HepG2 (cell line): ENCODE measurements at regions not wholly inside any gene's neighbourhood (a gene's known extent, or its start where the extent isn't known, plus 50 kb on each side); places are given as distances from the start of the nearest gene placed in this dataset.

ENCODE experiments used
- CBX2 ChIP-seq, 2 experiments: fragments of 200-600 bp in 1 of 2; sonication (generic); formaldehyde crosslinking in 1 of 2; IDR thresholded peaks; 2 replicates each; pipeline versions ENCODE4 v1.7.0 to v1.8.1; 2018 to 2022; ENCODE audit warnings: low read depth in 2 of 2, low read length in 1 of 2, mild to moderate bottlenecking in 1 of 2, missing genetic modification reagents in 1 of 2
- HNF4G ChIP-seq, 2 experiments: sonication (generic) in 1 of 2; formaldehyde crosslinking in 1 of 2; IDR thresholded peaks; 2 replicates each; pipeline versions ENCODE4 v1.4.0 to v1.6.1; 2011 to 2020; ENCODE audit warnings: borderline replicate concordance in 2 of 2, low read depth in 2 of 2, mild to moderate bottlenecking in 2 of 2, low read length in 1 of 2, missing genetic modification reagents in 1 of 2, moderate library complexity in 1 of 2
- NFKB2 ChIP-seq: sonication (generic); formaldehyde crosslinking; IDR thresholded peaks from 2 replicates; pipeline ENCODE4 v1.4.0; 2020; ENCODE audit warnings: missing genetic modification reagents, borderline replicate concordance
- NPAS2 ChIP-seq: sonication (generic); formaldehyde crosslinking; IDR thresholded peaks from 2 replicates; pipeline ENCODE4 v1.8.0; 2022; ENCODE audit warnings: mild to moderate bottlenecking, missing genetic modification reagents, borderline replicate concordance
- NR2C2 ChIP-seq: sonication (generic); formaldehyde crosslinking; IDR thresholded peaks from 2 replicates; pipeline ENCODE4 v1.4.0; 2020; ENCODE audit warnings: missing genetic modification reagents, mild to moderate bottlenecking, moderate library complexity, borderline replicate concordance
- NR2F2 ChIP-seq: IDR thresholded peaks from 2 replicates; pipeline ENCODE4 v1.6.1; 2012; ENCODE audit warnings: low read depth, inconsistent platforms, borderline replicate concordance
- RNF2 ChIP-seq: fragments of 450-650 bp; conservative IDR thresholded peaks from 2 replicates; pipeline ENCODE4 v1.6.1; 2016; ENCODE audit warnings: low read depth
- SNAPC2 ChIP-seq: sonication (generic); formaldehyde crosslinking; IDR thresholded peaks from 2 replicates; pipeline ENCODE4 v1.8.1; 2022; ENCODE audit warnings: mild to moderate bottlenecking, missing genetic modification reagents
- SRF ChIP-seq: IDR thresholded peaks from 2 replicates; pipeline ENCODE4 v1.6.1; 2011; ENCODE audit warnings: mild to moderate bottlenecking, low read depth, low read length, moderate library complexity
- ZMYM3 ChIP-seq: sonication (generic); formaldehyde crosslinking; IDR thresholded peaks from 2 replicates; pipeline ENCODE4 v1.5.1; 2020; ENCODE audit warnings: mild to moderate bottlenecking, missing genetic modification reagents
- ZNF124 ChIP-seq: sonication (generic); formaldehyde crosslinking; IDR thresholded peaks from 2 replicates; pipeline ENCODE4 v1.4.0; 2020; ENCODE audit warnings: missing genetic modification reagents
- ZNF331 ChIP-seq: sonication (generic); formaldehyde crosslinking; IDR thresholded peaks from 2 replicates; pipeline ENCODE4 v1.4.0; 2020; ENCODE audit warnings: missing genetic modification reagents
- ZNF550 ChIP-seq: sonication (generic); formaldehyde crosslinking; IDR thresholded peaks from 2 replicates; pipeline ENCODE4 v1.4.0; 2020; ENCODE audit warnings: mild to moderate bottlenecking, missing genetic modification reagents, borderline replicate concordance
- ZNF570 ChIP-seq: sonication (generic); formaldehyde crosslinking; IDR thresholded peaks from 2 replicates; pipeline ENCODE4 v1.4.0; 2020; ENCODE audit warnings: mild to moderate bottlenecking, missing genetic modification reagents, borderline replicate concordance
- ZNF7 ChIP-seq: IDR thresholded peaks from 2 replicates; pipeline ENCODE4 v1.6.1; 2016; ENCODE audit warnings: missing biosample characterization, missing genetic modification reagents
- ZNF703 ChIP-seq: sonication (generic); formaldehyde crosslinking; IDR thresholded peaks from 2 replicates; pipeline ENCODE4 v1.5.1; 2020; ENCODE audit warnings: missing genetic modification reagents, mild to moderate bottlenecking, moderate library complexity, borderline replicate concordance
- ZNF747 ChIP-seq: sonication (generic); formaldehyde crosslinking; IDR thresholded peaks from 2 replicates; pipeline ENCODE4 v1.8.1; 2023; ENCODE audit warnings: missing genetic modification reagents, mild to moderate bottlenecking, borderline replicate concordance
- ZNF883 ChIP-seq: sonication (generic); formaldehyde crosslinking; IDR thresholded peaks from 2 replicates; pipeline ENCODE4 v1.5.1; 2020; ENCODE audit warnings: mild to moderate bottlenecking, missing genetic modification reagents; ENCODE audit errors: not compliant biosample characterization
- ZSCAN30 ChIP-seq: sonication (generic); formaldehyde crosslinking; IDR thresholded peaks from 2 replicates; pipeline ENCODE4 v1.5.0; 2020; ENCODE audit warnings: mild to moderate bottlenecking, missing genetic modification reagents
- TF ChIP-seq, protein P1 (sequence below): sonication (generic); formaldehyde crosslinking; IDR thresholded peaks from 2 replicates; pipeline ENCODE4 v1.4.0; 2020; ENCODE audit warnings: missing genetic modification reagents, borderline replicate concordance
- TF ChIP-seq, protein P2 (sequence below): sonication (generic); formaldehyde crosslinking; IDR thresholded peaks from 2 replicates; pipeline ENCODE4 v1.4.0; 2020; ENCODE audit warnings: missing genetic modification reagents
- TF ChIP-seq, protein P3 (sequence below), 2 experiments: fragments of 450-650 bp in 1 of 2; sonication (generic) in 1 of 2; formaldehyde crosslinking; IDR thresholded peaks; 2 replicates each; pipeline versions ENCODE4 v1.5.0 to v1.8.0; 2020 to 2022; ENCODE audit warnings: mild to moderate bottlenecking in 1 of 2, missing genetic modification reagents in 1 of 2
- TF ChIP-seq, protein P4 (sequence below): sonication (generic); formaldehyde crosslinking; IDR thresholded peaks from 2 replicates; pipeline ENCODE4 v1.4.0; 2020; ENCODE audit warnings: missing genetic modification reagents, borderline replicate concordance

DNA sequence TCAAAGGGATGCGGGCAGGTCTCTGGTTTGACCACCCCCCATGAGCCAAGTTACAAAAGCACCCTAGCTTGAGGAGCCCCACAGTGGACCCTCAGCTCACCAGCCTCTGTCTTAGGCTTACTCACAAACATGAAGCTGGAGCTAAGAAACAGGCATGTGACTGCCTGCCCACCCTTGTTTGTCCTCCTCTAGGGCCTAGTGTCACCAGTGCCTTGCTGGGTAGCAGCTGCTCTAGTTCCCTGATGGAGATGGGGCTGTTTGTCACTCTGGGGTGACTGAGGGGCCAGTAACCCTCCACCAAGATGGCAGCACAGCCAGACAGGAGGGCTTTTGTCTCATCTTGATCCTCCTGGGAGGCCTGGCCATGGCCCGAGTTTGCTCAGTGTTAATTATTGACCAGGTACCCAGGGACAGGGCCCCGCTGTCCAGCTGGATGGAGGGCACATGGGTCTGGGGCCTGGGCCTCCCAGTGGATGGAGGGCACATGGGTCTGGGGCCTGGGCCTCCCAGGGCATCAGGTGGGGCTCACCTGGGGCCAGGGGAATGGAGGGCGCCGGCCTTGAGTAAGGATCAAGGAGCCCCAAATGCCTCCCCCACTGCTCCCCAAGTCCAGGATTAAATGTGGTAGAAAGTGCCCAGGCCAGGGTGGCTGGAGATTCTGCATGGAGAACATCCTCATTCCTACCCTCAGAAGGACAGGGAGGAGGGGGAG lies 185.9 kb upstream of the HAAO start (continued):
- TF ChIP-seq, protein P1, sequence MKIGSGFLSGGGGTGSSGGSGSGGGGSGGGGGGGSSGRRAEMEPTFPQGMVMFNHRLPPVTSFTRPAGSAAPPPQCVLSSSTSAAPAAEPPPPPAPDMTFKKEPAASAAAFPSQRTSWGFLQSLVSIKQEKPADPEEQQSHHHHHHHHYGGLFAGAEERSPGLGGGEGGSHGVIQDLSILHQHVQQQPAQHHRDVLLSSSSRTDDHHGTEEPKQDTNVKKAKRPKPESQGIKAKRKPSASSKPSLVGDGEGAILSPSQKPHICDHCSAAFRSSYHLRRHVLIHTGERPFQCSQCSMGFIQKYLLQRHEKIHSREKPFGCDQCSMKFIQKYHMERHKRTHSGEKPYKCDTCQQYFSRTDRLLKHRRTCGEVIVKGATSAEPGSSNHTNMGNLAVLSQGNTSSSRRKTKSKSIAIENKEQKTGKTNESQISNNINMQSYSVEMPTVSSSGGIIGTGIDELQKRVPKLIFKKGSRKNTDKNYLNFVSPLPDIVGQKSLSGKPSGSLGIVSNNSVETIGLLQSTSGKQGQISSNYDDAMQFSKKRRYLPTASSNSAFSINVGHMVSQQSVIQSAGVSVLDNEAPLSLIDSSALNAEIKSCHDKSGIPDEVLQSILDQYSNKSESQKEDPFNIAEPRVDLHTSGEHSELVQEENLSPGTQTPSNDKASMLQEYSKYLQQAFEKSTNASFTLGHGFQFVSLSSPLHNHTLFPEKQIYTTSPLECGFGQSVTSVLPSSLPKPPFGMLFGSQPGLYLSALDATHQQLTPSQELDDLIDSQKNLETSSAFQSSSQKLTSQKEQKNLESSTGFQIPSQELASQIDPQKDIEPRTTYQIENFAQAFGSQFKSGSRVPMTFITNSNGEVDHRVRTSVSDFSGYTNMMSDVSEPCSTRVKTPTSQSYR (CRISPR knock-in tag): peak; percentile 64
- peak; percentile 75; the same call in 1 of the 2 replicates for TF ChIP-seq ZNF124
- no peak for TF ChIP-seq ZNF883 (CRISPR knock-in tag)
- no peak for TF ChIP-seq RNF2
- TF ChIP-seq ZNF550 (CRISPR knock-in tag): no peak
- TF ChIP-seq ZNF703 (CRISPR knock-in tag): peak; percentile 70; the same call in 1 of the 2 replicates
- TF ChIP-seq ZNF570: no peak
- peak; percentile 80 for TF ChIP-seq NR2C2 (CRISPR knock-in tag)
- no peak for TF ChIP-seq SNAPC2 (CRISPR knock-in tag)
- TF ChIP-seq NFKB2 (CRISPR knock-in tag): peak; percentile 94; the same call in 1 of the 2 replicates
- TF ChIP-seq, protein P2, sequence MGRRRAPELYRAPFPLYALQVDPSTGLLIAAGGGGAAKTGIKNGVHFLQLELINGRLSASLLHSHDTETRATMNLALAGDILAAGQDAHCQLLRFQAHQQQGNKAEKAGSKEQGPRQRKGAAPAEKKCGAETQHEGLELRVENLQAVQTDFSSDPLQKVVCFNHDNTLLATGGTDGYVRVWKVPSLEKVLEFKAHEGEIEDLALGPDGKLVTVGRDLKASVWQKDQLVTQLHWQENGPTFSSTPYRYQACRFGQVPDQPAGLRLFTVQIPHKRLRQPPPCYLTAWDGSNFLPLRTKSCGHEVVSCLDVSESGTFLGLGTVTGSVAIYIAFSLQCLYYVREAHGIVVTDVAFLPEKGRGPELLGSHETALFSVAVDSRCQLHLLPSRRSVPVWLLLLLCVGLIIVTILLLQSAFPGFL (CRISPR knock-in tag): no peak; the same call in 1 of the 2 replicates
- TF ChIP-seq, protein P3, sequence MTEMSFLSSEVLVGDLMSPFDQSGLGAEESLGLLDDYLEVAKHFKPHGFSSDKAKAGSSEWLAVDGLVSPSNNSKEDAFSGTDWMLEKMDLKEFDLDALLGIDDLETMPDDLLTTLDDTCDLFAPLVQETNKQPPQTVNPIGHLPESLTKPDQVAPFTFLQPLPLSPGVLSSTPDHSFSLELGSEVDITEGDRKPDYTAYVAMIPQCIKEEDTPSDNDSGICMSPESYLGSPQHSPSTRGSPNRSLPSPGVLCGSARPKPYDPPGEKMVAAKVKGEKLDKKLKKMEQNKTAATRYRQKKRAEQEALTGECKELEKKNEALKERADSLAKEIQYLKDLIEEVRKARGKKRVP (CRISPR knock-in tag; IDR thresholded peaks at IDR 0.05): peak in 1 of 2 experiments; percentile 82; a peak in 2 of 4 replicates
- TF ChIP-seq CBX2 (IDR thresholded peaks at IDR 0.05; ENCODE audit: low read depth, low read length): no peak
- TF ChIP-seq CBX2 (CRISPR knock-in tag; IDR thresholded peaks at IDR 0.05; ENCODE audit: low read depth): no peak
- no peak for TF ChIP-seq ZSCAN30 (CRISPR knock-in tag)
- TF ChIP-seq HNF4G (IDR thresholded peaks at IDR 0.05; ENCODE audit: borderline replicate concordance, low read depth, low read length): peak; percentile 51
- peak; percentile 61 for TF ChIP-seq HNF4G (CRISPR knock-in tag; IDR thresholded peaks at IDR 0.05; ENCODE audit: borderline replicate concordance, low read depth)
- TF ChIP-seq NPAS2 (CRISPR knock-in tag): no peak
- TF ChIP-seq ZMYM3 (CRISPR knock-in tag): peak; percentile 94
- TF ChIP-seq, protein P4, sequence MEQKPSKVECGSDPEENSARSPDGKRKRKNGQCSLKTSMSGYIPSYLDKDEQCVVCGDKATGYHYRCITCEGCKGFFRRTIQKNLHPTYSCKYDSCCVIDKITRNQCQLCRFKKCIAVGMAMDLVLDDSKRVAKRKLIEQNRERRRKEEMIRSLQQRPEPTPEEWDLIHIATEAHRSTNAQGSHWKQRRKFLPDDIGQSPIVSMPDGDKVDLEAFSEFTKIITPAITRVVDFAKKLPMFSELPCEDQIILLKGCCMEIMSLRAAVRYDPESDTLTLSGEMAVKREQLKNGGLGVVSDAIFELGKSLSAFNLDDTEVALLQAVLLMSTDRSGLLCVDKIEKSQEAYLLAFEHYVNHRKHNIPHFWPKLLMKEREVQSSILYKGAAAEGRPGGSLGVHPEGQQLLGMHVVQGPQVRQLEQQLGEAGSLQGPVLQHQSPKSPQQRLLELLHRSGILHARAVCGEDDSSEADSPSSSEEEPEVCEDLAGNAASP (CRISPR knock-in tag): peak; percentile 95; the same call in 1 of the 2 replicates
- TF ChIP-seq ZNF7 (CRISPR knock-in tag): no peak
- peak; percentile 90; the same call in 1 of the 2 replicates for TF ChIP-seq ZNF331 (CRISPR knock-in tag)
- TF ChIP-seq NR2F2: no peak
- TF ChIP-seq ZNF747 (CRISPR knock-in tag): peak; percentile 97
- TF ChIP-seq SRF: no peak
